Osteocyte (in vitro differentiated cells): ENCODE measurements at regions not wholly inside any gene's neighbourhood (a gene's known extent, or its start where the extent isn't known, plus 50 kb on each side); places are given as distances from the start of the nearest gene placed in this dataset.

Experiments
- DNase-seq: peaks from one replicate; pipeline ENCODE4 v3.0.0; 2021; ENCODE audit warnings: mixed read lengths; ENCODE audit not compliant: unreplicated experiment; ENCODE audit errors: extremely low spot score
- H3K27ac Mint-ChIP-seq: one replicate; pipeline ENCODE4 v1.8.0; 2021; ENCODE audit warnings: mild to moderate bottlenecking, mixed read lengths; ENCODE audit not compliant: unreplicated experiment
- H3K27me3 Mint-ChIP-seq: one replicate; pipeline ENCODE4 v1.8.0; 2021; ENCODE audit warnings: mixed read lengths; ENCODE audit not compliant: unreplicated experiment
- H3K36me3 Mint-ChIP-seq: one replicate; pipeline ENCODE4 v1.8.0; 2021; ENCODE audit warnings: mixed read lengths; ENCODE audit not compliant: unreplicated experiment
- H3K4me1 Mint-ChIP-seq: one replicate; pipeline ENCODE4 v1.8.0; 2021; ENCODE audit warnings: mixed read lengths; ENCODE audit not compliant: unreplicated experiment
- H3K4me3 Mint-ChIP-seq: one replicate; pipeline ENCODE4 v1.8.0; 2021; ENCODE audit warnings: mild to moderate bottlenecking, moderate library complexity, mixed read lengths; ENCODE audit not compliant: unreplicated experiment
- H3K9me3 Mint-ChIP-seq: one replicate; pipeline ENCODE4 v1.8.0; 2021; ENCODE audit warnings: mixed read lengths; ENCODE audit not compliant: unreplicated experiment
- TF ChIP-seq, protein P1 (sequence below): fragments of 200-600 bp; sonication (generic); IDR thresholded peaks from 2 replicates; pipeline ENCODE4 v1.5.0; 2021; ENCODE audit warnings: antibody characterized with exemption, mild to moderate bottlenecking, moderate library complexity

DNA sequence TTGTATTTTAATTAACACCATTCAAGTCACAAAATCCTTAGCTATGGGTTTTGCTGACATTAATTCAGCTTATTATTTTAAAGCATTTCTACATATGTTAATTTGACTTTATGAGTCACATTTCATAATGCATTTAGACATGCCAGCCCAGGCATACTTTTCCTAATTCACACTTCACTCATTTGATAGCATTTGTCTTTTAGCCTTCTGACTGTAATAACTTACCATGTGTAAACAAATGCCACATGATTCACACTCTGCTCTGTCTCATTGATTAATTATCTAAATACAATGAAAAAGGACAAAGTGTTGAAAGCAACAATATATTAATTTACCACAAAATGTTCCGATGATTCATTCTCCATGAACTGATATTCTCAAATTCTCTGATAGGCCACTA, 927.8 kb upstream of the EPHA6 start:
- no peaks in the 10 kb centered on the region for H3K9me3 Mint-ChIP-seq
- TF ChIP-seq, protein P1, sequence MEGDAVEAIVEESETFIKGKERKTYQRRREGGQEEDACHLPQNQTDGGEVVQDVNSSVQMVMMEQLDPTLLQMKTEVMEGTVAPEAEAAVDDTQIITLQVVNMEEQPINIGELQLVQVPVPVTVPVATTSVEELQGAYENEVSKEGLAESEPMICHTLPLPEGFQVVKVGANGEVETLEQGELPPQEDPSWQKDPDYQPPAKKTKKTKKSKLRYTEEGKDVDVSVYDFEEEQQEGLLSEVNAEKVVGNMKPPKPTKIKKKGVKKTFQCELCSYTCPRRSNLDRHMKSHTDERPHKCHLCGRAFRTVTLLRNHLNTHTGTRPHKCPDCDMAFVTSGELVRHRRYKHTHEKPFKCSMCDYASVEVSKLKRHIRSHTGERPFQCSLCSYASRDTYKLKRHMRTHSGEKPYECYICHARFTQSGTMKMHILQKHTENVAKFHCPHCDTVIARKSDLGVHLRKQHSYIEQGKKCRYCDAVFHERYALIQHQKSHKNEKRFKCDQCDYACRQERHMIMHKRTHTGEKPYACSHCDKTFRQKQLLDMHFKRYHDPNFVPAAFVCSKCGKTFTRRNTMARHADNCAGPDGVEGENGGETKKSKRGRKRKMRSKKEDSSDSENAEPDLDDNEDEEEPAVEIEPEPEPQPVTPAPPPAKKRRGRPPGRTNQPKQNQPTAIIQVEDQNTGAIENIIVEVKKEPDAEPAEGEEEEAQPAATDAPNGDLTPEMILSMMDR = no peak
- H3K36me3 Mint-ChIP-seq = no peaks in the 10 kb centered on the region
- DNase-seq = no peak
- H3K27me3 Mint-ChIP-seq = peaks cover 2% of the 10 kb centered on the region
- H3K4me3 Mint-ChIP-seq = no peak overlapping the region
- peaks cover 3% of the 10 kb centered on the region for H3K4me1 Mint-ChIP-seq
- H3K27ac Mint-ChIP-seq = no peak overlapping the region

DNA sequence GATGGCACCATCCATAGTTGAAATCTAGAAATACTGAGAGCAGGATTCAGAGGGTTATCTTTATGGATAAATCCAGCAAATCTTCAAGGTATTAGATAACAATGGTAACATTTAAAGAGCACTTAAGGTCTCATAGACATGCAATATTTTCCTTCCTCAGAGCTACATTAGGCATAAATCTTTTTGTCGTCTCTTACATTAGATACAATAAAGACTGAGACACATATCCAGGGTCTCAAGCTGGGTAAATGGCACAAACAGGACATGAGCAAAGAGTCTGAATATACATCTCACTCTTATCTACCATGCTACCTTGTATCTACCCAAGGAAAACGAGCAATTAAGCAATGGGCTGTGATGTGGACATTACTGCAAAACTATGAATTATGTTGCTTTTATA, 927.3 kb upstream of the EPHA6 start:
- Mint-ChIP-seq H3K27me3 (peaks cover 1% of the 10 kb centered on the region), H3K36me3 (no peaks in the 10 kb centered on the region), H3K4me1 (peaks cover 3% of the 10 kb centered on the region), H3K4me3 (no peak overlapping the region), H3K27ac (no peak overlapping the region), H3K9me3 (no peaks in the 10 kb centered on the region)
- no peak for DNase-seq
- TF ChIP-seq, protein P1 = no peak

DNA sequence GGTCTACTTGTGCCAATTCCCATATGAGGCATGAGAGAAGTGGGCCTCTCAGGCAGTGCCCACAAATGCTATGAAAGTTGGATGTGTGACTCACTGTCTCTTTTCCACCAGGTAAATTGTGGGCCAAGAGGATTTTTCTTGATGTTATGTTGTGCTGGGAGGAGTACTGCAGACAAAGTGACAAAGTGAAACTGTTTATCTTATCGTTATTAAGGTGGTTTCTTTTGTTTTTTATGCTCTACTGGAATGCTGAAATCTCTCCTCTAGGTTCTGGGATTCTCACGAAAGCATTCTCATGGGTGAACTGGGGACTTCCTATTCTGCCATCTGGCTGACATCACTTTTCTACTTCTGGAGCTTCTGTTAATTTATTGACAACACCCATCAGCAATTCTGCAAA, 919.6 kb upstream of the EPHA6 start:
- Mint-ChIP-seq H3K4me1 (no peaks in the 10 kb centered on the region), H3K9me3 (peaks cover 13% of the 10 kb centered on the region), H3K27ac (no peak overlapping the region), H3K27me3 (no peaks in the 10 kb centered on the region), H3K4me3 (no peak overlapping the region), H3K36me3 (no peaks in the 10 kb centered on the region)
- DNase-seq = no peak
- TF ChIP-seq, protein P1 = no peak

DNA sequence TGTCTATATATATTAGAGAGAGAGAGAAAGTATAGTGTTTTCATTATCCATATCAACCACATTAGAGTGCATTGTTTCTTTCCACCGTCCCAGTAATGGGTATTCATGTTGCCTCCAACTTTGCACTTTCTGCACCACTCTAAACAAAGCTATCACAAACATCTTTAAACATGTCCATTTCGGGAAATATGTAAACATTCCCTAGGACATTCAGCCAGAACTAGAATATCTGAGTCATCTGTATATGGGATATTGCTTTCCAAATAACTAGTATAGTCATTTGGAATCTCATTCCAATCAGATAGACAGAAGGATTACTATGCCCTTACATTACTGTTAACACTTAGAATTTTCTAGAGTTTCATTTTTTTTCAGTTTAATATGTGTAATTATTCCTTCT, 914.9 kb upstream of the EPHA6 start:
- Mint-ChIP-seq H3K9me3 (no peaks in the 10 kb centered on the region), H3K4me1 (no peaks in the 10 kb centered on the region), H3K36me3 (no peaks in the 10 kb centered on the region), H3K27me3 (no peaks in the 10 kb centered on the region), H3K27ac (no peak overlapping the region), H3K4me3 (no peak overlapping the region)
- TF ChIP-seq, protein P1 = no peak
- DNase-seq = no peak

DNA sequence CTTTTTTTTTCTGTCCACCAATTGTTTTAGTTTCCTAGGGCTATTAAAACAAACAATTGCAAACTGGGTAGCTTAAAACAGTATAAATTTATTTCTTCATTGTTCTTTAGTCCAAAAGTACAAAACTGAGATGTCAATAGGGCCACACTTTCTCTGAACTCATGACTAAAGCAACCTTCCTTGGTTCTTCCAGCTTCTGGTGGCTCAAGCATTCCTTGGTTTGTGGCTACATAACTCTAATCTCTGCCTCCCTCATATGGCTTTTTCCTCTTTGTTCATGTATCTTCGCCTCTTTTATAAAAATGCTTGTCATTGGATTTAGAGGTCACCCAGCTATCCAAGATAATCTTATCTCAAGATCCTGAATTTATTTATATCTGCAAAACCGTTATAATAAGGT, 914.5 kb upstream of the EPHA6 start:
- H3K36me3 Mint-ChIP-seq = no peaks in the 10 kb centered on the region
- H3K27me3 Mint-ChIP-seq = no peaks in the 10 kb centered on the region
- H3K9me3 Mint-ChIP-seq = no peaks in the 10 kb centered on the region
- DNase-seq = no peak
- no peak overlapping the region for H3K4me3 Mint-ChIP-seq
- no peak overlapping the region for H3K27ac Mint-ChIP-seq
- H3K4me1 Mint-ChIP-seq = no peaks in the 10 kb centered on the region
- TF ChIP-seq, protein P1 = no peak
